H1 (cell line): ENCODE measurements at regions not wholly inside any gene's neighbourhood (a gene's known extent, or its start where the extent isn't known, plus 50 kb on each side); places are given as distances from the start of the nearest gene placed in this dataset.

Experiments
- CTCF ChIA-PET: fragments of 300-600 bp; sonication (Branson Sonifier 250); formaldehyde crosslinking; loops from one replicate; lab custom pipeline; 2021; ENCODE audit not compliant: partially characterized antibody; lab: Charles Lee
- POLR2A ChIA-PET: fragments of 300-600 bp; sonication (Branson Sonifier 250); formaldehyde crosslinking; loops from one replicate; lab custom pipeline; 2021; ENCODE audit warnings: inconsistent platforms; ENCODE audit not compliant: partially characterized antibody; lab: Charles Lee
- DNase-seq, 2 experiments: peaks; one replicate each; pipeline versions ENCODE4 v3.0.0 to v3.0.0-alpha.2; 2010 to 2022; ENCODE audit warnings: low spot score in 2 of 2, low read depth in 1 of 2, mixed read lengths in 1 of 2
- FAIRE-seq: peaks from 2 replicates; lab custom pipeline; 2011; peaks lifted over from hg19 to GRCh38; lab: Jason Lieb, UNC
- H2AFZ ChIP-seq: 2 replicates; pipeline ENCODE4 v1.8.1; 2012; ENCODE audit warnings: low read length, inconsistent platforms
- H2AK5ac ChIP-seq: 2 replicates; pipeline ENCODE4 v1.6.1; 2013; ENCODE audit warnings: low read depth, low read length
- H2BK120ac ChIP-seq: replicated peaks from 2 replicates; pipeline ENCODE3; 2013; ENCODE audit warnings: low read depth, low read length, inconsistent platforms
- H2BK12ac ChIP-seq: 2 replicates; pipeline ENCODE4 v1.6.1; 2013; ENCODE audit warnings: low read depth, low read length
- H2BK15ac ChIP-seq: 2 replicates; pipeline ENCODE4 v1.6.1; 2013; ENCODE audit warnings: low read length
- H2BK20ac ChIP-seq: 2 replicates; pipeline ENCODE4 v1.6.1; 2013; ENCODE audit warnings: low read length
- H2BK5ac ChIP-seq: 2 replicates; pipeline ENCODE4 v1.6.1; 2013; ENCODE audit warnings: low read depth, low read length
- H3K14ac ChIP-seq: 2 replicates; pipeline ENCODE4 v1.6.1; 2013; ENCODE audit warnings: inconsistent platforms; ENCODE audit not compliant: insufficient read length
- H3K18ac ChIP-seq: 2 replicates; pipeline ENCODE4 v1.6.1; 2013; ENCODE audit warnings: low read length; ENCODE audit errors: extremely low read depth
- H3K23ac ChIP-seq: 2 replicates; pipeline ENCODE4 v1.6.1; 2013; ENCODE audit warnings: inconsistent platforms; ENCODE audit not compliant: insufficient read length
- H3K23me2 ChIP-seq: 2 replicates; pipeline ENCODE4 v1.6.1; 2013; ENCODE audit warnings: low read depth, low read length
- H3K27ac ChIP-seq: 2 replicates; pipeline ENCODE4 v1.6.1; 2011; ENCODE audit warnings: low read depth, low read length, inconsistent platforms
- H3K27me3 ChIP-seq, 4 experiments: replicated peaks in 1 of 4; 1 replicate in 1 of 4; 2 replicates in 3 of 4; pipeline versions ENCODE4 v1.6.1 to v1.8.1; 2011 to 2013; ENCODE audit warnings: low read length in 3 of 4, mild to moderate bottlenecking in 3 of 4, inconsistent platforms in 2 of 4, mixed read lengths in 2 of 4, moderate library complexity in 1 of 4; ENCODE audit not compliant: control insufficient read depth in 3 of 4, insufficient read depth in 3 of 4; ENCODE audit errors: extremely low read depth in 1 of 4
- H3K36me3 ChIP-seq, 4 experiments: 2 replicates each; pipeline versions ENCODE4 v1.6.1 to v1.8.1; 2011 to 2013; ENCODE audit warnings: mild to moderate bottlenecking in 4 of 4, low read length in 3 of 4, moderate library complexity in 2 of 4, control low read depth in 1 of 4, inconsistent platforms in 1 of 4; ENCODE audit not compliant: insufficient read depth in 4 of 4, control insufficient read depth in 2 of 4
- H3K4ac ChIP-seq: replicated peaks from 2 replicates; pipeline ENCODE3; 2013; ENCODE audit warnings: low read length, low read depth, mixed read lengths, inconsistent platforms; ENCODE audit not compliant: insufficient read length
- H3K4me1 ChIP-seq, 4 experiments: replicated peaks in 1 of 4; 1 replicate in 1 of 4; 2 replicates in 3 of 4; pipeline versions ENCODE4 v1.6.1 to v1.8.1; 2011 to 2013; ENCODE audit warnings: low read length in 3 of 4, inconsistent platforms in 2 of 4, mixed read lengths in 1 of 4; ENCODE audit not compliant: insufficient read depth in 4 of 4, control insufficient read depth in 3 of 4
- H3K4me2 ChIP-seq, 2 experiments: 2 replicates each; pipeline versions ENCODE4 v1.6.1 to v1.8.1; 2011 to 2013; ENCODE audit warnings: low read depth in 2 of 2, low read length in 2 of 2, control low read depth in 1 of 2, inconsistent platforms in 1 of 2, mild to moderate bottlenecking in 1 of 2; ENCODE audit not compliant: insufficient read depth in 1 of 2
- H3K4me3 ChIP-seq, 4 experiments: fragments of 200-600, 300-600 bp in 1 of 4; sonication (generic), shearing (Covaris generic), sonication (Bioruptor Twin) in 1 of 4; 2 replicates each; pipeline versions ENCODE4 v1.5.1 to v1.8.1; 2011 to 2016; ENCODE audit warnings: low read length in 4 of 4, low read depth in 3 of 4, control low read depth in 2 of 4, inconsistent platforms in 2 of 4, mild to moderate bottlenecking in 2 of 4, mixed read lengths in 1 of 4, moderate library complexity in 1 of 4; ENCODE audit not compliant: insufficient read depth in 2 of 4; ENCODE audit errors: extremely low read depth in 1 of 4
- H3K56ac ChIP-seq: replicated peaks from 2 replicates; pipeline ENCODE3; 2013; ENCODE audit warnings: low read depth, mild to moderate bottlenecking, mixed read lengths, low read length, inconsistent platforms; ENCODE audit not compliant: insufficient read length
- H3K79me1 ChIP-seq: 2 replicates; pipeline ENCODE4 v1.6.1; 2013; ENCODE audit warnings: low read depth, low read length, control low read depth
- H3K79me2 ChIP-seq, 2 experiments: 2 replicates each; pipeline versions ENCODE4 v1.6.1 to v1.8.1; 2012 to 2013; ENCODE audit warnings: low read length in 2 of 2, mild to moderate bottlenecking in 2 of 2, inconsistent platforms in 1 of 2; ENCODE audit not compliant: insufficient read depth in 2 of 2, control insufficient read depth in 1 of 2
- H3K9ac ChIP-seq, 4 experiments: replicated peaks in 1 of 4; 1 replicate in 1 of 4; 2 replicates in 3 of 4; pipeline versions ENCODE4 v1.6.1 to v1.8.1; 2011 to 2013; ENCODE audit warnings: low read depth in 3 of 4, low read length in 3 of 4, control low read depth in 2 of 4, mild to moderate bottlenecking in 2 of 4, moderate library complexity in 2 of 4, inconsistent platforms in 1 of 4; ENCODE audit errors: extremely low read depth in 1 of 4
- H3K9me3 ChIP-seq, 2 experiments: 2 replicates each; pipeline versions ENCODE4 v1.6.1 to v1.8.1; 2012 to 2013; ENCODE audit warnings: mild to moderate bottlenecking in 2 of 2, moderate library complexity in 2 of 2, control low read depth in 1 of 2, inconsistent platforms in 1 of 2, low read depth in 1 of 2, low read length in 1 of 2, mixed read lengths in 1 of 2; ENCODE audit not compliant: insufficient read depth in 2 of 2
- H4K20me1 ChIP-seq, 2 experiments: replicated peaks in 1 of 2; 2 replicates each; pipeline versions ENCODE3 to v1.8.1; 2011 to 2013; ENCODE audit warnings: inconsistent platforms in 2 of 2, low read length in 2 of 2, mild to moderate bottlenecking in 1 of 2; ENCODE audit not compliant: insufficient read depth in 2 of 2, control insufficient read depth in 1 of 2
- H4K5ac ChIP-seq: 2 replicates; pipeline ENCODE4 v1.6.1; 2013; ENCODE audit warnings: low read length, low read depth, mixed read lengths, inconsistent platforms; ENCODE audit not compliant: insufficient read length
- H4K8ac ChIP-seq: 2 replicates; pipeline ENCODE4 v1.8.0; 2013; ENCODE audit warnings: mild to moderate bottlenecking, moderate library complexity, low read length, inconsistent platforms; ENCODE audit not compliant: insufficient read depth; ENCODE audit errors: extremely low read depth
- H4K91ac ChIP-seq: replicated peaks from 2 replicates; pipeline ENCODE3; 2013; ENCODE audit warnings: low read length, mixed read lengths, inconsistent platforms; ENCODE audit not compliant: insufficient read length
- ASH2L ChIP-seq: fragments of 200-600, 300-600 bp; sonication (generic); IDR thresholded peaks from one replicate; pipeline ENCODE4 v1.7.1; 2017; ENCODE audit warnings: low read length
- CHD1 ChIP-seq: IDR thresholded peaks from 2 replicates; pipeline ENCODE4 v1.6.1; 2012; ENCODE audit warnings: low read depth, low read length, improper control_type of control experiment
- CREB1 ChIP-seq: IDR thresholded peaks from 2 replicates; pipeline ENCODE4 v1.6.1; 2012; ENCODE audit warnings: inconsistent platforms
- HDAC2 ChIP-seq, 2 experiments: fragments of 300-600 bp in 1 of 2; sonication (generic) in 1 of 2; IDR thresholded peaks; 2 replicates each; pipeline ENCODE4 v1.6.1; 2011 to 2012; ENCODE audit warnings: low read depth in 2 of 2, low read length in 2 of 2, mild to moderate bottlenecking in 2 of 2, moderate library complexity in 2 of 2, borderline replicate concordance in 1 of 2, inconsistent platforms in 1 of 2
- JUND ChIP-seq: IDR thresholded peaks from 2 replicates; pipeline ENCODE4 v1.6.1; 2011; ENCODE audit warnings: mild to moderate bottlenecking, improper control_type of control experiment, low read length
- KDM1A ChIP-seq: fragments of 200-600, 300-600 bp; sonication (generic); IDR thresholded peaks from 2 replicates; pipeline ENCODE4 v1.7.1; 2016; ENCODE audit warnings: mild to moderate bottlenecking, low read length, borderline replicate concordance
- RAD21 ChIP-seq, 2 experiments: IDR thresholded peaks in 1 of 2; conservative IDR thresholded peaks in 1 of 2; 2 replicates each; pipeline ENCODE4 v1.6.1; 2011; ENCODE audit warnings: low read depth in 2 of 2, low read length in 2 of 2, improper control_type of control experiment in 1 of 2, inconsistent platforms in 1 of 2, mild to moderate bottlenecking in 1 of 2, moderate library complexity in 1 of 2
- RFX5 ChIP-seq: IDR thresholded peaks from 2 replicates; pipeline ENCODE4 v1.6.1; 2011; ENCODE audit warnings: low read depth, low read length, improper control_type of control experiment, borderline replicate concordance
- SIN3A ChIP-seq, 2 experiments: IDR thresholded peaks in 1 of 2; conservative IDR thresholded peaks in 1 of 2; 2 replicates each; pipeline ENCODE4 v1.6.1; 2011 to 2012; ENCODE audit warnings: low read length in 2 of 2, improper control_type of control experiment in 1 of 2, low read depth in 1 of 2, mild to moderate bottlenecking in 1 of 2
- SIX5 ChIP-seq: IDR thresholded peaks from 2 replicates; pipeline ENCODE4 v1.6.1; 2011; ENCODE audit warnings: mild to moderate bottlenecking, low read depth, low read length
- SRF ChIP-seq: IDR thresholded peaks from 2 replicates; pipeline ENCODE4 v1.6.1; 2011; ENCODE audit warnings: mild to moderate bottlenecking, low read depth, low read length, moderate library complexity
- SUZ12 ChIP-seq: fragments of 200-600 bp; sonication (generic); IDR thresholded peaks from 2 replicates; pipeline ENCODE4 v1.6.1; 2012; ENCODE audit warnings: mild to moderate bottlenecking, inconsistent platforms, low read length, moderate library complexity, mixed read lengths
- ZNF274 ChIP-seq: IDR thresholded peaks from 2 replicates; pipeline ENCODE4 v1.7.0; 2012; ENCODE audit warnings: low read length, borderline replicate concordance; ENCODE audit errors: extremely low read depth
- WGBS, 2 experiments: shearing (Covaris generic) in 1 of 2; methylation state at CpG; one replicate each; pipeline versions ENCODE4 v1.1.6 to v1.1.7; 2013 to 2015; ENCODE audit warnings: low lambda C conversion rate in 2 of 2, mixed read lengths in 2 of 2, inconsistent platforms in 1 of 2, low coverage in 1 of 2, missing lambda C conversion rate in 1 of 2; ENCODE audit not compliant: insufficient replicate concordance in 2 of 2, insufficient coverage in 1 of 2, insufficient read length in 1 of 2; ENCODE audit errors: extremely low coverage in 1 of 2, missing lambda C conversion rate in 1 of 2; 5-methylcytosine and 5-hydroxymethylcytosine counted together
- TF ChIP-seq, protein P1 (sequence below): IDR thresholded peaks from 2 replicates; pipeline ENCODE4 v1.6.1; 2012; ENCODE audit warnings: inconsistent platforms

DNA sequence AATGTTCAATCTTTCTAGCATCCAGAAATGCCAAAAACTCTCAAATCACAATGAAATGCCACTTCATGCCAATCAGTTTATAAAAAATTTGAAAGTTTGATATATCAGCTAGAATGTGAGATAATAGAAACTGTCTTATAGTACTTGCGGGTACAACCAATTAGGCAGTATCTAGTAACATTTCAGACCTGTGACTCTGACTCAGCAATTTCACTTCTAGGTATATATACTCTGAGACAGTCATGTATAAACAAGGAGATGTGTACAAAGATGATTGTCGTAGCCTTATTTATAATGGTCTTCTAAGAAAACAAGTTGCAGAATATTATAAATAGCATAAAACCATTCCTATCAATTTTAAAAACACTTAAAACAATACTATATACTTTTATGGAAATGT lies 252.3 kb upstream of the PODXL start:
- DNase-seq: no peak
- no peaks in the 10 kb centered on the region for H3K4me1 ChIP-seq
- no peaks in the 10 kb centered on the region for H3K36me3 ChIP-seq
- 94% methylated on average over 2 of the region's 2 CpGs; no CpG with 5 or more reads in 1 of the 2 experiments for WGBS, 2 experiments
- H2BK120ac ChIP-seq: no peak overlapping the region
- no peaks in the 10 kb centered on the region for H3K23me2 ChIP-seq
- H3K14ac ChIP-seq: no peak overlapping the region
- H3K27ac ChIP-seq: no peak overlapping the region
- no peak overlapping the region for H3K18ac ChIP-seq
- H3K9me3 ChIP-seq: no peaks in the 10 kb centered on the region
- CTCF ChIA-PET: interaction anchor here (1.3 kb wide), 1 partner anchor 21 kb away, joined by 3 read pairs; no protein-coding TSS in a partner anchor
- no peaks in the 10 kb centered on the region for H4K20me1 ChIP-seq
- POLR2A ChIA-PET: no interaction called here
- no peak overlapping the region for H3K56ac ChIP-seq
- H2BK5ac ChIP-seq: no peak overlapping the region
- H2AFZ ChIP-seq: no peak overlapping the region
- H3K4me2 ChIP-seq: no peak overlapping the region
- no peak for FAIRE-seq
- no peak overlapping the region for H2BK20ac ChIP-seq
- H4K8ac ChIP-seq: no peak overlapping the region
- no peak overlapping the region for H4K5ac ChIP-seq
- H3K23ac ChIP-seq: no peak overlapping the region
- no peak overlapping the region for H4K91ac ChIP-seq
- no peak overlapping the region for H3K4me3 ChIP-seq
- TF ChIP-seq KDM1A (no peak), ASH2L (no peak), SIN3A (conservative IDR thresholded peaks at IDR 0.05 in 1 of 2, IDR thresholded peaks at IDR 0.05 in 1 of 2; ENCODE audit: low read depth in 1 of 2, low read length in 2 of 2) (no peak), CREB1 (no peak), CHD1 (no peak), SRF (no peak), ZNF274 (no peak), SUZ12 (no peak), HDAC2 (IDR thresholded peaks at IDR 0.05; ENCODE audit: borderline replicate concordance in 1 of 2, low read depth in 2 of 2, low read length in 2 of 2) (no peak), RAD21 (IDR thresholded peaks at IDR 0.05 in 1 of 2, conservative IDR thresholded peaks at IDR 0.05 in 1 of 2; ENCODE audit: low read depth in 2 of 2, low read length in 2 of 2) (no peak), JUND (no peak), SIX5 (no peak), RFX5 (no peak)
- TF ChIP-seq, protein P1, sequence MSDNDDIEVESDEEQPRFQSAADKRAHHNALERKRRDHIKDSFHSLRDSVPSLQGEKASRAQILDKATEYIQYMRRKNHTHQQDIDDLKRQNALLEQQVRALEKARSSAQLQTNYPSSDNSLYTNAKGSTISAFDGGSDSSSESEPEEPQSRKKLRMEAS: no peak
- TF ChIP-seq, all 59 proteins: peak for 0
- Histone ChIP-seq H2BK15ac (no peak overlapping the region), H3K79me2 (no peaks in the 10 kb centered on the region), H2BK12ac (no peak overlapping the region), H3K27me3 (no peaks in the 10 kb centered on the region; a peak in 1 of 7 replicates), H3K4ac (no peak overlapping the region), H3K79me1 (no peaks in the 10 kb centered on the region), H2AK5ac (no peak overlapping the region), H3K9ac (no peak overlapping the region)
